HAP-1 (cell line): ENCODE measurements at regions not wholly inside any gene's neighbourhood (a gene's known extent, or its start where the extent isn't known, plus 50 kb on each side); places are given as distances from the start of the nearest gene placed in this dataset.
"Not testable (repeated sequence)": the region's sequence is repeated elsewhere in the genome, so short reads cannot be mapped to it uniquely, and the experiment has no call there.

Experiments
- DNase-seq, 2 experiments: peaks; one replicate each; pipeline ENCODE4 v3.0.0-alpha.2; 2016 to 2020; ENCODE audit warnings: low spot score in 2 of 2
- H3K27me3 ChIP-seq: fragments of 250-450 bp; sonication (Bioruptor Pico); 2 replicates; pipeline ENCODE4 v1.5.1; 2020; ENCODE audit warnings: low read depth, mild to moderate bottlenecking, moderate library complexity
- H3K36me3 ChIP-seq: fragments of 250-450 bp; sonication (Bioruptor Pico); replicated peaks from 2 replicates; pipeline ENCODE4 v1.5.1; 2020; ENCODE audit warnings: mild to moderate bottlenecking
- H3K4me1 ChIP-seq: fragments of 250-450 bp; sonication (Bioruptor Pico); 2 replicates; pipeline ENCODE4 v1.5.1; 2020; ENCODE audit warnings: mild to moderate bottlenecking
- H3K4me3 ChIP-seq: fragments of 250-450 bp; sonication (Bioruptor Pico); 2 replicates; pipeline ENCODE4 v1.5.1; 2020; ENCODE audit warnings: mild to moderate bottlenecking, moderate library complexity
- H3K9me3 ChIP-seq: fragments of 250-450 bp; sonication (Bioruptor Pico); 2 replicates; pipeline ENCODE4 v1.5.1; 2020; ENCODE audit warnings: mild to moderate bottlenecking, moderate library complexity
- in situ Hi-C: fragments of 300-500 bp; cut with MboI; formaldehyde crosslinking; loops from 3 replicates; pipeline ENCODE4 v1.14.3; 2020; ENCODE audit warnings: low sequenced_read_pairs, inconsistent platforms, mixed read lengths

- H3K9me3 ChIP-seq, result no peaks in the 10 kb centered on the region
- no peaks in the 10 kb centered on the region for H3K36me3 ChIP-seq
- in situ Hi-C loops, result no loop called here
- no peak for DNase-seq
- no peak overlapping the region for H3K4me3 ChIP-seq
- no peaks in the 10 kb centered on the region for H3K4me1 ChIP-seq
- no peaks in the 10 kb centered on the region for H3K27me3 ChIP-seq
Measured at GRCh38 chr13:56510836-56511235, 629.9 kb upstream of the PRR20A start.

- H3K9me3 ChIP-seq, H3K36me3 ChIP-seq, H3K4me1 ChIP-seq, DNase-seq, in situ Hi-C loops, H3K4me3 ChIP-seq, H3K27me3 ChIP-seq: not testable (repeated sequence)
Measured at GRCh38 chr13:56512336-56512735, 628.4 kb upstream of the PRR20A start.

GRCh38 chr13:56515441-56515840 is 625.3 kb upstream of the PRR20A start:
- H3K4me1 ChIP-seq, result no peaks in the 10 kb centered on the region
- no peak for DNase-seq
- no peaks in the 10 kb centered on the region for H3K36me3 ChIP-seq
- no peaks in the 10 kb centered on the region for H3K27me3 ChIP-seq
- no peaks in the 10 kb centered on the region for H3K9me3 ChIP-seq
- H3K4me3 ChIP-seq, result no peak overlapping the region
- in situ Hi-C loops, result no loop called here

GRCh38 chr13:56528040-56528790 is 612.5 kb upstream of the PRR20A start:
- in situ Hi-C loops, result no loop called here
- no peak overlapping the region for H3K4me3 ChIP-seq
- no peaks in the 10 kb centered on the region for H3K9me3 ChIP-seq
- no peaks in the 10 kb centered on the region for H3K36me3 ChIP-seq
- no peaks in the 10 kb centered on the region for H3K4me1 ChIP-seq
- H3K27me3 ChIP-seq, result no peaks in the 10 kb centered on the region
- no peak for DNase-seq

GRCh38 chr13:56530096-56530495 is 610.6 kb upstream of the PRR20A start:
- DNase-seq, result no peak
- no peaks in the 10 kb centered on the region for H3K27me3 ChIP-seq
- H3K4me1 ChIP-seq, result no peaks in the 10 kb centered on the region
- H3K36me3 ChIP-seq, result no peaks in the 10 kb centered on the region
- in situ Hi-C loops, result no loop called here
- no peak overlapping the region for H3K4me3 ChIP-seq
- H3K9me3 ChIP-seq, result no peaks in the 10 kb centered on the region

- H3K36me3 ChIP-seq, H3K9me3 ChIP-seq, H3K4me3 ChIP-seq, H3K27me3 ChIP-seq, in situ Hi-C loops, H3K4me1 ChIP-seq, DNase-seq: not testable (repeated sequence)
Measured at GRCh38 chr13:56547921-56548320, 592.8 kb upstream of the PRR20A start.

GRCh38 chr13:56558698-56559320 is 581.9 kb upstream of the PRR20A start:
- Histone ChIP-seq H3K36me3 (no peaks in the 10 kb centered on the region), H3K27me3 (no peaks in the 10 kb centered on the region), H3K9me3 (no peaks in the 10 kb centered on the region), H3K4me3 (no peak overlapping the region), H3K4me1 (no peaks in the 10 kb centered on the region)
- DNase-seq, result no peak
- in situ Hi-C loops, result no loop called here

- Histone ChIP-seq H3K9me3 (no peaks in the 10 kb centered on the region), H3K27me3 (no peaks in the 10 kb centered on the region), H3K4me1 (no peaks in the 10 kb centered on the region), H3K4me3 (no peak overlapping the region), H3K36me3 (no peaks in the 10 kb centered on the region)
- peak in 1 of 2 experiments; percentile 4 for DNase-seq
- in situ Hi-C loops, result no loop called here
Measured at GRCh38 chr13:56561327-56561726, 579.4 kb upstream of the PRR20A start.

GRCh38 chr13:56563663-56564062 is 577.1 kb upstream of the PRR20A start:
- Histone ChIP-seq H3K4me1 (no peaks in the 10 kb centered on the region), H3K4me3 (no peak overlapping the region), H3K36me3 (no peaks in the 10 kb centered on the region), H3K9me3 (no peaks in the 10 kb centered on the region), H3K27me3 (no peaks in the 10 kb centered on the region)
- in situ Hi-C loops, result no loop called here
- no peak for DNase-seq

GRCh38 chr13:56586976-56587375 is 553.7 kb upstream of the PRR20A start:
- H3K4me3 ChIP-seq, result no peak overlapping the region
- H3K27me3 ChIP-seq, result no peaks in the 10 kb centered on the region
- no peaks in the 10 kb centered on the region for H3K9me3 ChIP-seq
- no peaks in the 10 kb centered on the region for H3K36me3 ChIP-seq
- H3K4me1 ChIP-seq, result no peaks in the 10 kb centered on the region
- no peak for DNase-seq
- in situ Hi-C loops, result no loop called here

- no peaks in the 10 kb centered on the region for H3K27me3 ChIP-seq
- H3K36me3 ChIP-seq, result no peaks in the 10 kb centered on the region
- in situ Hi-C loops, result no loop called here
- no peak overlapping the region for H3K4me3 ChIP-seq
- H3K4me1 ChIP-seq, result no peaks in the 10 kb centered on the region
- H3K9me3 ChIP-seq, result no peaks in the 10 kb centered on the region
- DNase-seq, result no peak
Measured at GRCh38 chr13:56615572-56615971, 525.1 kb upstream of the PRR20A start.

- H3K36me3 ChIP-seq, result no peaks in the 10 kb centered on the region
- no peak for DNase-seq
- in situ Hi-C loops, result no loop called here
- H3K27me3 ChIP-seq, result no peaks in the 10 kb centered on the region
- H3K4me3 ChIP-seq, result no peak overlapping the region
- H3K4me1 ChIP-seq, result no peaks in the 10 kb centered on the region
- H3K9me3 ChIP-seq, result no peaks in the 10 kb centered on the region
Measured at GRCh38 chr13:56622840-56623239, 517.9 kb upstream of the PRR20A start.

- DNase-seq, H3K4me1 ChIP-seq, H3K27me3 ChIP-seq, H3K4me3 ChIP-seq, in situ Hi-C loops, H3K9me3 ChIP-seq, H3K36me3 ChIP-seq: not testable (repeated sequence)
Measured at GRCh38 chr13:56628886-56629285, 511.8 kb upstream of the PRR20A start.

GRCh38 chr13:56631060-56631459 is 509.7 kb upstream of the PRR20A start:
- DNase-seq, H3K4me3 ChIP-seq, H3K27me3 ChIP-seq, in situ Hi-C loops, H3K9me3 ChIP-seq, H3K36me3 ChIP-seq, H3K4me1 ChIP-seq: not testable (repeated sequence)

- H3K4me1 ChIP-seq, result no peaks in the 10 kb centered on the region
- no peak overlapping the region for H3K4me3 ChIP-seq
- H3K27me3 ChIP-seq, result no peaks in the 10 kb centered on the region
- in situ Hi-C loops, result no loop called here
- no peaks in the 10 kb centered on the region for H3K36me3 ChIP-seq
- no peaks in the 10 kb centered on the region for H3K9me3 ChIP-seq
- no peak for DNase-seq
Measured at GRCh38 chr13:56653043-56653442, 487.7 kb upstream of the PRR20A start.
